Activated naive CD4-positive, alpha-beta T cell treated with anti-CD3 and anti-CD28 coated beads for 36 hours (primary cell): ENCODE measurements at regions not wholly inside any gene's neighbourhood (a gene's known extent, or its start where the extent isn't known, plus 50 kb on each side); places are given as distances from the start of the nearest gene placed in this dataset.

Experiments used
- CTCF ChIA-PET: fragments of 350-600 bp; sonication (Branson Sonifier 250); formaldehyde crosslinking; loops from one replicate; lab custom pipeline; 2021; ENCODE audit warnings: antibody characterized with exemption; lab: Charles Lee
- DNase-seq: peaks from one replicate; pipeline ENCODE4 v3.0.0-alpha.2; 2020
- H3K27ac Mint-ChIP-seq: one replicate; pipeline ENCODE4 v1.8.0; 2021; ENCODE audit warnings: mild to moderate bottlenecking, mixed read lengths
- H3K27me3 Mint-ChIP-seq: one replicate; pipeline ENCODE4 v1.8.0; 2021; ENCODE audit warnings: low read depth, mixed read lengths
- H3K36me3 Mint-ChIP-seq: one replicate; pipeline ENCODE4 v1.8.0; 2021; ENCODE audit warnings: low read depth, mixed read lengths
- H3K4me1 Mint-ChIP-seq: one replicate; pipeline ENCODE4 v1.8.0; 2021; ENCODE audit warnings: low read depth, mixed read lengths
- H3K4me3 Mint-ChIP-seq: one replicate; pipeline ENCODE4 v1.8.0; 2021; ENCODE audit warnings: mild to moderate bottlenecking, moderate library complexity, mixed read lengths
- H3K9me3 Mint-ChIP-seq: one replicate; pipeline ENCODE4 v1.8.0; 2021; ENCODE audit warnings: mixed read lengths
- intact Hi-C: fragments of 100-400 bp; cut with micrococcal nuclease; formaldehyde crosslinking; loops from one replicate; pipeline ENCODE4 v1.15.1; 2023

GRCh38 chr3:182693723-182694122, 99.6 kb upstream of the ATP11B start:
- H3K36me3 Mint-ChIP-seq = no peaks in the 10 kb centered on the region
- H3K4me1 Mint-ChIP-seq = no peaks in the 10 kb centered on the region
- CTCF ChIA-PET = interaction anchor here (1.1 kb wide), 1 partner anchor 18 kb away, joined by 3 read pairs; no protein-coding TSS in a partner anchor
- no peak for DNase-seq
- intact Hi-C loops = no loop called here
- no peak overlapping the region for H3K27ac Mint-ChIP-seq
- H3K27me3 Mint-ChIP-seq = no peaks in the 10 kb centered on the region
- no peak overlapping the region for H3K4me3 Mint-ChIP-seq
- no peaks in the 10 kb centered on the region for H3K9me3 Mint-ChIP-seq

- Mint-ChIP-seq H3K4me1 (no peaks in the 10 kb centered on the region), H3K27me3 (no peaks in the 10 kb centered on the region), H3K4me3 (no peak overlapping the region), H3K36me3 (no peaks in the 10 kb centered on the region), H3K27ac (no peak overlapping the region), H3K9me3 (no peaks in the 10 kb centered on the region)
- intact Hi-C loops = no loop called here
- CTCF ChIA-PET = interaction anchor here (0.6 to 1.5 kb wide), 2 partner anchors 10 to 11 kb away, joined by 3 to 5 read pairs; no protein-coding TSS in a partner anchor
- no peak for DNase-seq
These were observed 96.4 kb upstream of the ATP11B start for GRCh38 chr3:182696916-182697315.

GRCh38 chr3:182697345-182697919, 95.9 kb upstream of the ATP11B start:
- Mint-ChIP-seq H3K27me3 (no peaks in the 10 kb centered on the region), H3K4me3 (no peak overlapping the region), H3K9me3 (no peaks in the 10 kb centered on the region), H3K27ac (no peak overlapping the region), H3K36me3 (no peaks in the 10 kb centered on the region), H3K4me1 (no peaks in the 10 kb centered on the region)
- CTCF ChIA-PET = interaction anchor here (0.6 to 1.5 kb wide), 2 partner anchors 10 to 12 kb away, joined by 3 to 5 read pairs; no protein-coding TSS in a partner anchor
- no peak for DNase-seq
- intact Hi-C loops = no loop called here

- Mint-ChIP-seq H3K36me3 (no peaks in the 10 kb centered on the region), H3K27ac (no peak overlapping the region), H3K4me3 (no peak overlapping the region), H3K27me3 (no peaks in the 10 kb centered on the region), H3K9me3 (no peaks in the 10 kb centered on the region), H3K4me1 (no peaks in the 10 kb centered on the region)
- CTCF ChIA-PET = interaction anchor here (1.5 kb wide), 1 partner anchor 12 kb away, joined by 5 read pairs; no protein-coding TSS in a partner anchor
- DNase-seq = no peak
- intact Hi-C loops = no loop called here
These were observed 95.2 kb upstream of the ATP11B start for GRCh38 chr3:182698078-182698477.

GRCh38 chr3:182699550-182700170, 93.6 kb upstream of the ATP11B start:
- no peak for DNase-seq
- no peaks in the 10 kb centered on the region for H3K36me3 Mint-ChIP-seq
- H3K27ac Mint-ChIP-seq = no peak overlapping the region
- H3K4me1 Mint-ChIP-seq = no peaks in the 10 kb centered on the region
- no peaks in the 10 kb centered on the region for H3K9me3 Mint-ChIP-seq
- H3K27me3 Mint-ChIP-seq = no peaks in the 10 kb centered on the region
- intact Hi-C loops = no loop called here
- H3K4me3 Mint-ChIP-seq = no peak overlapping the region
- CTCF ChIA-PET = interaction anchor here (0.8 kb wide), 1 partner anchor 11 kb away, joined by 3 read pairs; no protein-coding TSS in a partner anchor

- Mint-ChIP-seq H3K9me3 (no peaks in the 10 kb centered on the region), H3K4me3 (no peak overlapping the region), H3K36me3 (no peaks in the 10 kb centered on the region), H3K27ac (no peak overlapping the region), H3K27me3 (peaks cover 6% of the 10 kb centered on the region), H3K4me1 (no peaks in the 10 kb centered on the region)
- DNase-seq = no peak
- CTCF ChIA-PET = no interaction called here
- intact Hi-C loops = no loop called here
These were observed 91.1 kb upstream of the ATP11B start for GRCh38 chr3:182702216-182702615.

GRCh38 chr3:182703233-182703632, 90.1 kb upstream of the ATP11B start:
- DNase-seq = no peak
- intact Hi-C loops = no loop called here

GRCh38 chr3:182704926-182705325, 88.4 kb upstream of the ATP11B start:
- no peaks in the 10 kb centered on the region for H3K36me3 Mint-ChIP-seq
- H3K9me3 Mint-ChIP-seq = no peaks in the 10 kb centered on the region
- CTCF ChIA-PET = no interaction called here
- H3K4me1 Mint-ChIP-seq = no peaks in the 10 kb centered on the region
- peaks cover 6% of the 10 kb centered on the region for H3K27me3 Mint-ChIP-seq
- no peak overlapping the region for H3K4me3 Mint-ChIP-seq
- DNase-seq = no peak
- intact Hi-C loops = no loop called here
- H3K27ac Mint-ChIP-seq = no peak overlapping the region

More at GRCh38 chr3:182703233-182703632, 90.1 kb upstream of the ATP11B start:
- CTCF ChIA-PET = interaction anchor here (1.0 kb wide), 1 partner anchor 8 kb away, joined by 3 read pairs; no protein-coding TSS in a partner anchor
- Mint-ChIP-seq H3K27ac (no peak overlapping the region), H3K27me3 (peaks cover 6% of the 10 kb centered on the region), H3K4me1 (no peaks in the 10 kb centered on the region), H3K36me3 (no peaks in the 10 kb centered on the region), H3K9me3 (no peaks in the 10 kb centered on the region), H3K4me3 (no peak overlapping the region)

- peaks cover 6% of the 10 kb centered on the region for H3K27me3 Mint-ChIP-seq
- H3K9me3 Mint-ChIP-seq = no peaks in the 10 kb centered on the region
- no peak overlapping the region for H3K27ac Mint-ChIP-seq
- H3K4me3 Mint-ChIP-seq = no peak overlapping the region
- no peak for DNase-seq
- no peaks in the 10 kb centered on the region for H3K36me3 Mint-ChIP-seq
- CTCF ChIA-PET = interaction anchor here (0.6 kb wide), 2 partner anchors 148 to 162 kb away, joined by 3 read pairs; no protein-coding TSS in a partner anchor
- intact Hi-C loops = no loop called here
- H3K4me1 Mint-ChIP-seq = no peaks in the 10 kb centered on the region
These were observed 84.5 kb upstream of the ATP11B start for GRCh38 chr3:182708810-182709209.

GRCh38 chr3:182709306-182709705, 84.0 kb upstream of the ATP11B start:
- no peak for DNase-seq

GRCh38 chr3:182710557-182711157, 82.6 kb upstream of the ATP11B start:
- DNase-seq = no peak
- CTCF ChIA-PET = interaction anchor here (0.6 to 1.7 kb wide), 9 partner anchors 12 to 206 kb away, joined by 3 to 6 read pairs (median 3); no protein-coding TSS in a partner anchor
- intact Hi-C loops = loop anchor here (10.0 kb wide), 1 partner anchor 314 kb away; no protein-coding TSS in a partner anchor
- no peaks in the 10 kb centered on the region for H3K36me3 Mint-ChIP-seq
- H3K27me3 Mint-ChIP-seq = peaks cover 3% of the 10 kb centered on the region
- H3K4me3 Mint-ChIP-seq = no peak overlapping the region
- no peaks in the 10 kb centered on the region for H3K9me3 Mint-ChIP-seq
- no peak overlapping the region for H3K27ac Mint-ChIP-seq
- H3K4me1 Mint-ChIP-seq = no peaks in the 10 kb centered on the region

More at GRCh38 chr3:182709306-182709705, 84.0 kb upstream of the ATP11B start:
- Mint-ChIP-seq H3K4me1 (no peaks in the 10 kb centered on the region), H3K9me3 (no peaks in the 10 kb centered on the region), H3K4me3 (no peak overlapping the region), H3K27ac (no peak overlapping the region), H3K27me3 (peaks cover 6% of the 10 kb centered on the region), H3K36me3 (no peaks in the 10 kb centered on the region)
- intact Hi-C loops = no loop called here
- CTCF ChIA-PET = interaction anchor here (0.7 to 1.1 kb wide), 2 partner anchors 14 to 227 kb away, joined by 3 to 6 read pairs; no protein-coding TSS in a partner anchor

- intact Hi-C loops = loop anchor here (10.0 kb wide), 1 partner anchor 314 kb away; no protein-coding TSS in a partner anchor
- CTCF ChIA-PET = interaction anchor here (0.8 to 3.6 kb wide), 9 partner anchors 8 to 205 kb away, joined by 3 to 12 read pairs (median 3); no protein-coding TSS in a partner anchor
- H3K36me3 Mint-ChIP-seq = no peaks in the 10 kb centered on the region
- peaks cover 3% of the 10 kb centered on the region for H3K27me3 Mint-ChIP-seq
- no peak overlapping the region for H3K4me3 Mint-ChIP-seq
- peaks cover 4% of the 10 kb centered on the region for H3K4me1 Mint-ChIP-seq
- no peaks in the 10 kb centered on the region for H3K9me3 Mint-ChIP-seq
- DNase-seq = no peak
- H3K27ac Mint-ChIP-seq = no peak overlapping the region
These were observed 82.0 kb upstream of the ATP11B start for GRCh38 chr3:182711261-182711683.
